GM12872 (cell line): ENCODE measurements at regions not wholly inside any gene's neighbourhood (a gene's known extent, or its start where the extent isn't known, plus 50 kb on each side); places are given as distances from the start of the nearest gene placed in this dataset.

ENCODE experiments used
- CTCF ChIP-seq: IDR thresholded peaks from 3 replicates; pipeline ENCODE4 v1.5.1; 2011; ENCODE audit warnings: low read depth, mild to moderate bottlenecking, low read length, moderate library complexity; ENCODE audit not compliant: insufficient read depth

- no peak for TF ChIP-seq CTCF
These were observed 121.6 kb downstream of the VAPA start for GRCh38 chr18:10035281-10035991.

DNA sequence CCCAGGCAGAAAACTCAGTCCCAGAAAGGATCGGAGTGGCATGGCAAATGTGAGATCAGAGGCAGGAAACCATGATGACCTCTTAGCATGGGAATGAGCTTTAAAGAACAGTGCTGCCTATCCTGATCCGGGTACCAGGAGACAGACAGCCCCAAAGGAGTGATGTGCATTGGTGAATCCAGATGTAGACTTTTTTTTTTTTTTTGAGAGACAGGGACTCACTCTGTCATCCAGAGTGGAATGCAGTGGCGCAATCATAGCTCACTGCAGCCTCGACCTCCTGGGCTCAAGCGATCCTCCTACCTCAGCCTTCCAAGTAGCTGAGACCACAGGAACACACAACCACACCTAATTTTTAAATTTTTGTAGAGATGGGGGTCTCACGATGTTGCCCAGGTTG, 122.7 kb downstream of the VAPA start:
- no peak for TF ChIP-seq CTCF

- TF ChIP-seq CTCF = no peak
These were observed 123.4 kb downstream of the VAPA start for GRCh38 chr18:10037181-10037580.

DNA sequence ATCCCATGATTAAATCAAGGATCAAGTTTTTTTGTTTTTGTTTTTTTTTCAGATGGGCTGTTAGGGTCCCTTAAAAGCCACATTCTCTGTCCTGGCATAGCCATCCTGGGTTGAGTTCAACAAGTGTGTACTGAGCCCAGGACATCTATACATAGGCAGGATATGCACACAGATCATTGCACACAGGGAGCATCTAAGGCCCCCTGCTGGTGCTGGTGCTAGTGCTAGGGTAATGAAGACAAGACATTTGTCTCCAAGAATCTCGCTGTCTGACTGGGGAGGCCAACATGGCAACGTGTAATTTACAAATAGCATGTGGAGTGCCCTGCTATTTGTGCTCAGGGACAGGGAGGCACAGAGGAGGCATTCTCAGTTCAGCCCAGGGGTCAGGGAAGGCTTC, 124.5 kb downstream of the VAPA start:
- no peak for TF ChIP-seq CTCF

DNA sequence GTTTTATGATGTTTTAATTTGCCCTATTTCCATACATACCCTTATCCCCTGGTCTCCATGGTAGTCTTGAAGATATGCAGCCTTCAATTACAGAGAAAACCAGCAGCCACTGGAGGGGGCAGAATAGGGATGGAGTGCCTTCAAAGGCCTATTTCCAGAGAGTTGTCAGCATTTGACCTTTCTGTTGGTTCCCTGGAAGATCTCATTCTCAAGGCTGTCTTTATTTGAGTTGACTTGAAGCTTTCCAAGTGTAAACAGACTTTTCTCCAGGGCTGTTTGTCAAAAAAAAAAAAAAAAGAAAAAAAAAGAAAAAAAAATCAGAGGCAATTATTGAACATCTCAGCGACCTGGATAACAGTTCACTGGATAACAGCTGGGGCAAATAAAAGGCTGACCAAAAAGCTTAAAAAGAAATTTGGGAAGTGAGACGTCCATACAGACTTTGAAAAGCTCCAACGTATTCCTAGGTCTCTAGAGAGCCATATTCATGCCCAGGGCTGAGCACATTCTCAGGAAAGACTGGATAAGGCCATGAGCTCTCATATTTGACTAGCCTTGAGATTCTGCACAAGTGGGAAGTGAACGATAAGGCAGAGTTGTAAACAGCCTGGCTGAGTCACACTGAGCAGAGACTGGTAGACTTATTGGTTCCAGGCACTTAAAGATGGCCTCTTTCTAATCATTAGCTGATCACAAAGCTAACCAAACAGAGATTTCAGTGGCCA, 126.6 kb downstream of the VAPA start:
- no peak for TF ChIP-seq CTCF

- TF ChIP-seq CTCF = no peak
These were observed 127.4 kb downstream of the VAPA start for GRCh38 chr18:10041180-10041579.

- TF ChIP-seq CTCF = no peak
These were observed 128.7 kb downstream of the VAPA start for GRCh38 chr18:10042492-10042891.
